GM18868 (cell line): ENCODE measurements at regions not wholly inside any gene's neighbourhood (a gene's known extent, or its start where the extent isn't known, plus 50 kb on each side); places are given as distances from the start of the nearest gene placed in this dataset.
"Not testable (repeated sequence)": the region's sequence is repeated elsewhere in the genome, so short reads cannot be mapped to it uniquely, and the experiment has no call there.

Experiments used
- ATAC-seq: cut with Tn5 transposase; IDR thresholded peaks from one replicate; pipeline ENCODE4 v1.9.1; 2021; ENCODE audit warnings: mild to moderate bottlenecking, moderate library complexity; ENCODE audit not compliant: unreplicated experiment

- no peak for ATAC-seq
Observed at GRCh38 chr11:21921151-21921550, 271.7 kb upstream of the ANO5 start.

- ATAC-seq, result no peak
Observed at GRCh38 chr11:21924262-21924661, 268.6 kb upstream of the ANO5 start.

GRCh38 chr11:21927628-21928027 lies 265.3 kb upstream of the ANO5 start:
- ATAC-seq, result no peak

GRCh38 chr11:21928847-21929246 lies 264.0 kb upstream of the ANO5 start:
- no peak for ATAC-seq

- no peak for ATAC-seq
Observed at GRCh38 chr11:21930408-21930807, 262.5 kb upstream of the ANO5 start.

GRCh38 chr11:21931436-21932101 lies 261.3 kb upstream of the ANO5 start:
- no peak for ATAC-seq

- no peak for ATAC-seq
Observed at GRCh38 chr11:21933095-21933494, 259.8 kb upstream of the ANO5 start.

- ATAC-seq, result no peak
Observed at GRCh38 chr11:21944577-21944976, 248.3 kb upstream of the ANO5 start.

GRCh38 chr11:21948876-21949275 lies 244.0 kb upstream of the ANO5 start:
- ATAC-seq, result no peak

- no peak for ATAC-seq
Observed at GRCh38 chr11:21949763-21950413, 243.0 kb upstream of the ANO5 start.

GRCh38 chr11:21963013-21963412 lies 229.9 kb upstream of the ANO5 start:
- ATAC-seq, result peak; percentile 58

- no peak for ATAC-seq
Observed at GRCh38 chr11:21965221-21965620, 227.7 kb upstream of the ANO5 start.

- no peak for ATAC-seq
Observed at GRCh38 chr11:21968702-21969101, 224.2 kb upstream of the ANO5 start.

GRCh38 chr11:21969841-21970240 lies 223.0 kb upstream of the ANO5 start:
- no peak for ATAC-seq

GRCh38 chr11:21975242-21975641 lies 217.6 kb upstream of the ANO5 start:
- ATAC-seq, result no peak

GRCh38 chr11:21976210-21976609 lies 216.7 kb upstream of the ANO5 start:
- no peak for ATAC-seq

- ATAC-seq, result no peak
Observed at GRCh38 chr11:21983431-21983830, 209.5 kb upstream of the ANO5 start.

GRCh38 chr11:21986361-21986760 lies 206.5 kb upstream of the ANO5 start:
- ATAC-seq, result no peak

- ATAC-seq, result no peak
Observed at GRCh38 chr11:21987261-21987660, 205.6 kb upstream of the ANO5 start.

- ATAC-seq, result peak; percentile 53
Observed at GRCh38 chr11:21988477-21988876, 204.4 kb upstream of the ANO5 start.

GRCh38 chr11:22001803-22002202 lies 191.1 kb upstream of the ANO5 start:
- not testable (repeated sequence) for ATAC-seq

- ATAC-seq, result no peak
Observed at GRCh38 chr11:22006901-22007300, 186.0 kb upstream of the ANO5 start.

- ATAC-seq, result no peak
Observed at GRCh38 chr11:22031791-22032190, 161.1 kb upstream of the ANO5 start.
